ENCODE measurements at regions not wholly inside any gene's neighbourhood (a gene's known extent, or its start where the extent isn't known, plus 50 kb on each side); places are given as distances from the start of the nearest gene placed in this dataset.

GRCh38 chr3:76812649-76813242, 227.2 kb upstream of the ROBO2 start:
- TF ChIP-seq CTCF (IDR thresholded peaks at IDR 0.05) (no peak), EZH2 (IDR thresholded peaks at IDR 0.05; ENCODE audit: borderline replicate concordance, insufficient read depth, low read depth, low read length, poor library complexity, severe bottlenecking) (no peak)
